MG63 (cell line): ENCODE measurements at regions not wholly inside any gene's neighbourhood (a gene's known extent, or its start where the extent isn't known, plus 50 kb on each side); places are given as distances from the start of the nearest gene placed in this dataset.
"Not testable (repeated sequence)": the region's sequence is repeated elsewhere in the genome, so short reads cannot be mapped to it uniquely, and the experiment has no call there.

Experiments used
- DNase-seq: peaks from one replicate; pipeline ENCODE4 v3.0.0-alpha.2; 2020
- H3K27me3 ChIP-seq: fragments of 250-450 bp; sonication (Bioruptor Pico); 2 replicates; pipeline ENCODE4 v1.5.1; 2020; ENCODE audit warnings: mild to moderate bottlenecking, moderate library complexity
- H3K36me3 ChIP-seq: fragments of 250-450 bp; sonication (Bioruptor Pico); 2 replicates; pipeline ENCODE4 v1.5.1; 2020; ENCODE audit warnings: mild to moderate bottlenecking, moderate library complexity
- H3K4me3 ChIP-seq: fragments of 250-450 bp; sonication (Bioruptor Pico); 2 replicates; pipeline ENCODE4 v1.5.1; 2020; ENCODE audit warnings: mild to moderate bottlenecking, moderate library complexity
- H3K9me3 ChIP-seq: fragments of 250-450 bp; sonication (Bioruptor Pico); 2 replicates; pipeline ENCODE4 v1.5.1; 2020; ENCODE audit warnings: mild to moderate bottlenecking, moderate library complexity

DNA sequence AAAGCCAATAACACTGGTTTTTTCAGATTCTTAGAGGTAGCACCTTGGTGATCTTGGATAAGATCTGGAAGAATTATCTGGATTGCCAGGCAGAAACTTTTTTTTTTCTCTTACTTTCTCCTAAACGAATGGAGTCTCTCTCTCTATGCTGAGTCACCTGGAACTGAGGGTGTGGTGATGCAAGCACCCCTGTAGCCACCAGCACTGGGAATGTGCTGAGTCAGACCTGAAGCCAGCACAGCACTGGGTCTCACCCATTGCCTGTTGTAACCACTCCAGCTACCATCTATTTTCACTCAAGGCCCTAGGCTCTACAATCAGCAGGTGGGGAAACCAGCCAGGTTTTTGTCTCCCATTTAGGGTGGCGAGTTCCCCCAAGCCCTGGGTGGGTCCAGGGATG, 923.8 kb downstream of the RAPGEF2 start:
- Histone ChIP-seq H3K36me3 (no peaks in the 10 kb centered on the region), H3K9me3 (no peaks in the 10 kb centered on the region), H3K4me3 (no peak overlapping the region), H3K27me3 (no peaks in the 10 kb centered on the region)
- peak; percentile 99 for DNase-seq

DNA sequence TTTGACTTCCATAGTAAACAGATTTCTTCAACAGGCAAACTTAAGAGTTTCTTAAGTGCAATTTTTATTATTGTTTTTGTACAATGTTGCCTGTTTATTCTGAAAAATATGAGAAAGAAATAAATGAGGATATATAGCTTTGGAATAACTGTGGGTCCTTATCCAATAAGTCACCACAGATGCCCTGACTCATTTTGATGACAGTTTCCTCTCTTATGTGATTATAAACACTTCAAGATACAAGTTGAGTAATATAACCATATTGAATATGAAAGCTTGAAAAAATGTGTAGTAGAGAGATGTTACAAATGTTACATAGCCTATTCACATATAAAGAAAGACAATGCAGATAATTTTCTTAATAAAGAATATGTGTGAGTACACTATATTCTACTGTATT, 931.6 kb downstream of the RAPGEF2 start:
- H3K27me3 ChIP-seq, result no peaks in the 10 kb centered on the region
- no peak overlapping the region for H3K4me3 ChIP-seq
- peaks cover 3% of the 10 kb centered on the region; the same call in 1 of the 2 replicates for H3K9me3 ChIP-seq
- DNase-seq, result no peak
- H3K36me3 ChIP-seq, result no peaks in the 10 kb centered on the region

DNA sequence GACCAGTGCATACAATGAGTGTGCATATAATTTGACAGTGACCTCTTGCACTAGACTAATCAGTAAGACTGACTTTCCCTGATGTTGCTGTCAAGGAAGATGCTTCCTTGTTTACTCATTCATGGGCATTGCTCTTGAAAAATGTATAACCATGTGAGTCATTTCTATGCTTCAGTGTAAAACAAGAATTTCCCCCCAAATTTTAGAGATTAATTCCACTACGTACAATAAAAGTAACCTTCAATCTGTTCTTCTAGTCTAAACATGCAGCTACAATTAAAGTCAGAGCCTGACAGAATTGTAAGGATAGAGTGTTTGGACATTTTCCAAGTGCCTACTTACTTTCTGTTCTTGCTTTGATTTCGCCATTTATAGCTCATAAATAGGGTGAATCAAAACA, 935.7 kb downstream of the RAPGEF2 start:
- DNase-seq, result no peak
- H3K27me3 ChIP-seq, result no peaks in the 10 kb centered on the region
- peaks cover 3% of the 10 kb centered on the region; the same call in 1 of the 2 replicates for H3K9me3 ChIP-seq
- no peak overlapping the region for H3K4me3 ChIP-seq
- H3K36me3 ChIP-seq, result no peaks in the 10 kb centered on the region

DNA sequence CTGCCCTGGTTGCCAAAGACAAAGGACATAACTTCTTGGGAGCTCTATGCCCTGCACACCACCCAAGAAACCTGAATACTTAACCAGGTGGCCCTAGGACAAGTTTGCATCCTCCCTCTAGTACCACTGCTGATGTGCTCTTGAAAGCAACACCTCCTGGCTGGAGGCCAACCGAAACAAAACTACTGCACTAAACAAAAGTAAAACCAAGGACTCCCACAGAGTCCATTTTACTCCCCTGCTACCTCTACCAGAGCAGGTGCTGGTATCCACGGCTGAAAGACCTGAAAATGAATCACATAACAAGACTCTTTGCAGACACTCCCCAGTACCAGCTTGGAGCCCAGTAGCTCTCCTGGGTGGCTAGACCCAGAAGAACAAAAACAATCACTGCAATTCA, 941.8 kb downstream of the RAPGEF2 start:
- H3K9me3 ChIP-seq, result no peaks in the 10 kb centered on the region
- H3K27me3 ChIP-seq, result peaks cover 2% of the 10 kb centered on the region; the same call in 1 of the 2 replicates
- DNase-seq, result no peak
- H3K4me3 ChIP-seq, result no peak overlapping the region
- no peaks in the 10 kb centered on the region for H3K36me3 ChIP-seq

DNA sequence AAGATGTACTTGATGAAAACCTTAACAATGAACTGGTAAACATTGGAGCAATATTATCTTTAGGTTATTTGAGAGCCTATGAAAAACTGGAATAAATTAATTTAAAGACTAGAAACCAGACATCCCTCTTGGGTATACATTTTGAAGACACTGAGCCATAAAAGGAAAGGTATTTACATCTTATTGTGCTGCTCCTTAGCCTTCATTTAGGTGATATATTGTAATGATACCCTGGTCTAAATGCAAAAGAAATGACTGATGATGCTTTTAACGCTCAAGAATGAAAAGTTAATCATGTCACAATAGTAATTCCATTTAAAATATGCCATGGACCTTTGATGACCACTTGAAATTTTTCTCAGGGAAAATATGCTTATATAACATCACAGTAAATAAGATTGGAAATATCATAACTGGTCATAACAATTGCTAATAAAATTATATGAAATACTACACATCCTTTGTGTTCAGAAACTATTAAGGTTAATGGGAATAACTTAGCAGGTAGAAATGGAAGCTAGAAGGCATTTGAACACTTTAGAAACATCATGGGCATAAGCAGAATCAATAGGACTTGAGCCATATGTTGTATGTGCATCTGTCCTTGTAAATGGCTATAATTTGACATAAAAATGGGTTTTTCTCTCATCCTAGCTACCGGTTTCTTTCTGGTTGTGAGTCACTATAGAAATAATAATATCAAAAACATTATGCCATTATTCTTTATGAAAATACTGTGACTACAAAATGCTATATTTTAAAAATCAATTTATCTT, 979.7 kb downstream of the RAPGEF2 start:
- Histone ChIP-seq H3K9me3 (no peaks in the 10 kb centered on the region; the same call in 1 of the 2 replicates), H3K27me3 (no peaks in the 10 kb centered on the region; the same call in 1 of the 2 replicates), H3K36me3 (no peaks in the 10 kb centered on the region), H3K4me3 (no peak overlapping the region)
- DNase-seq, result no peak

DNA sequence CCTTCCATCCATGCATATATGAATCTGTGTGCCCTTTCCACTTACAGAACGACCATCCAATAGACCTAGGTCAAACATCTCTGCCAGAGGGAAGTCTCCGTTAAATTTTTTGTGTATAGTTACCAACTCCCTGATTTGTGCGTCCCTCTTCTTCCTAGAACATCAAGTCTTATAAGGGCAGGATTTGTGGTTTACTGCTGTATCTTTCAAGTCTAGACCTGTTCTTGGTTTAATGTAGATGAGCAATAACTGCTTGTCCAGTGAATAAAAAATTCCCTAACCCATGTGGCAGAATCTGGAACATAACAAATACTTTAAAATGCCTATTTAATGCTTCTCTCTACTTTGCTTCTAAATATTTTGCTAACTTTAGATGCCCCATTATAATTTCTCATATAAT, 988.8 kb downstream of the RAPGEF2 start:
- Histone ChIP-seq H3K9me3 (peaks cover 5% of the 10 kb centered on the region), H3K36me3 (no peaks in the 10 kb centered on the region), H3K4me3 (no peak overlapping the region), H3K27me3 (no peaks in the 10 kb centered on the region)
- no peak for DNase-seq

DNA sequence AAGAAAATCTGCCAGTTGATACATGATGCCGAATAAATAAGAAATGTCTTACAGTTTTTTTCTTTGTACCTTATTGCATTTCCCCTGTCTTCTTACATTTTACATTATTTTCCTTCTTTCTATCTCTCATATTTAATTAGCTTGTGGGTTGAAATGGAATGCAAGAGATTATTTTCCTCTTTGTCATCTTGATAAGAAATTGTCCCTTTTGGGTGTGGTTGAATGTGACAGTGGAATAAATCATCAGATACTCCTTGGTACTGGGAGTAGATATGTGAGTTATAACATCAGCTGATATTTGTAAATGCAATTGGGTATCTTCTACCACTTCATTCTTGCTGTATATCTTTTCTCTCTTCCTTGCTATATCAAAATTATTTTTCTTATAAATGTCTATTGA, 997.4 kb downstream of the RAPGEF2 start:
- no peak for DNase-seq

DNA sequence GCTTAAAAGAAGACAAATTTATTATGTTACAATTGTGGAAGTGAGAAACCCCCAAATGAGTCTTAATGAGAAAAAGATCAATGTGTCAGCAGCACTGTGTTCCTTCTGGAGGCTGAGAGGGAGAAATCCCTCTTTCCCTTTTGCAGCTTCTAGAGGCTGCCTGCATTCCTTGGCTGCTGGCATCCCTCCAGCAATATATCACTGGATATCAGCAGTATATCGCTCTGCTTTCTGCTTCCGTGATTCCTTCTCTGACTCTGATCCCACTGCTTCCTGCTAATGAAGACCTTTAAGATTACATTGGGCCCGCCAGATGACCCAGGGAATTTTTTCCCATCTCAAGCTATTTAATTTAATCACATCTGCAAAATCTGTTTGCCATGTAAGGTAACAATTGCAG, 1008.0 kb downstream of the RAPGEF2 start:
- DNase-seq, result no peak
- H3K36me3 ChIP-seq, result no peaks in the 10 kb centered on the region
- no peak overlapping the region for H3K4me3 ChIP-seq
- peaks cover 3% of the 10 kb centered on the region; the same call in 1 of the 2 replicates for H3K9me3 ChIP-seq
- no peaks in the 10 kb centered on the region for H3K27me3 ChIP-seq

More for the DNA sequence above, 997.4 kb downstream of the RAPGEF2 start:
- H3K4me3 ChIP-seq, result no peak overlapping the region
- no peaks in the 10 kb centered on the region for H3K9me3 ChIP-seq
- H3K27me3 ChIP-seq, result no peaks in the 10 kb centered on the region
- no peaks in the 10 kb centered on the region for H3K36me3 ChIP-seq

DNA sequence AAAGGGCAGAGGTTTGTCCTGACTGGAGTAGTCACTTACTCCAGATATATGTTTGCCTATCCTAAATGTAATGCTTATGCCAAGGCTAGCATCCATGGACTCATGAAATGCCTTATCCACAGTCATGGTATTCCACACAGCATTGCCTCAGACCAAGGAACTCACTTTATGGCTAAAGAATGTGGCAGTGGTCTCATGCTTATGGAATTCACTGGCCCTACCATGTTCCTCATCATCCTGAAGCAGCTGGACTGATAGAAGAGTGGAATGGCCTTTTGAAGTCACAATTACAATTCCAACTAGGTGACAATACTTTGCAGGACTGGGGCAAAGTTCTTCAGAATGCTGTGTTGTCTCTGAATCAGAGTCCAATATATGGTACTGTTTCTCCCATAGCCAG, 1014.8 kb downstream of the RAPGEF2 start:
- no peaks in the 10 kb centered on the region for H3K27me3 ChIP-seq
- no peak for DNase-seq
- H3K4me3 ChIP-seq, result no peak overlapping the region
- no peaks in the 10 kb centered on the region for H3K36me3 ChIP-seq
- peaks cover 6% of the 10 kb centered on the region for H3K9me3 ChIP-seq

DNA sequence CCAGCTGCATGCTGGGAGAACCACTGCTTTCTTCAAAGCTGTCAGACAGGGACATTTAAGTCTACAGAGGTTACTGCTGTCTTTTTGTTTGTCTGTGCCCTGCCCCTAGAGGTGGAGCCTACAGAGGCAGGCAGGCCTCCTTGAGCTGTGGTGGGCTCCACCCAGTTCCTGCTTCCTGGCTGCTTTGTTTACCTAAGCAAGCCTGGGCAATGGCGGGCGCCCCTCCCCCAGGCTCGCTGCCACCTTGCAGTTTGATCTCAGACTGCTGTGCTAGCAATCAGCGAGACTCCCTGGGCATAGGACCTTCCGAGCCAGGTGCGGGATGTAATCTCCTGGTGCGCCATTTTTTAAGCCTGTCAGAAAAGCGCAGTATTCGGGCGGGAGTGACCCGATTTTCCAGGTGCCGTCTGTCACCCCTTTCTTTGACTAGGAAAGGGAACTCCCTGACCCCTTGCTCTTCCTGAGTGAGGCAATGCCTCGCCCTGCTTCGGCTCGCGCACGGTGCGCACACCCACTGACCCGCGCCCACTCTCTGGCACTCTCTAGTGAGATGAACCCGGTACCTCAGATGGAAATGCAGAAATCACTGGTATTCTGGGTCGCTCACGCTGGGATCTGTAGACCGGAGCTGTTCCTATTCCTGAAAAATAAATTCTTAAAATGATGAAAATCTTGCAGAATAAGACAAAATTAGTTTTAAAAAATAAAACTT, 1022.9 kb downstream of the RAPGEF2 start:
- H3K9me3 ChIP-seq, DNase-seq, H3K36me3 ChIP-seq, H3K27me3 ChIP-seq, H3K4me3 ChIP-seq: not testable (repeated sequence)

DNA sequence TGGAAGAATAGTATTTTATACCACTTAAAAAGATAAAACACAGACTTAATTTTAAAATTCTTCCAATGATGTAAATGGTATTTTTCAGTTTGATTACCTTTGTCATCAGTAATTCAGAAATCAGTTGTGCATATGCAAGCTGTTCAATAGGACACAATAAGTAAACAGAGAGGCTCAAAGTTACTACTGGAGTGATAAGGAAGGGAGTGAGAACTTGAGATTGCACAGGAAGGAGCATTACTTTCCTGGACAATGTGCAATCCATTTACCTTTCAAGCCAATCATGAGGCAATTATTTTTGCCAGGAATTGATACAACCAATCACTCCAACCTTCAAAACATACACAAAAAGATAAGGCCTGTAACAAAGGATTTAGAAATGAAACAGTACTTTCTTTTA, 1024.3 kb downstream of the RAPGEF2 start:
- no peaks in the 10 kb centered on the region for H3K36me3 ChIP-seq
- no peaks in the 10 kb centered on the region for H3K9me3 ChIP-seq
- DNase-seq, result no peak
- no peaks in the 10 kb centered on the region for H3K27me3 ChIP-seq
- no peak overlapping the region for H3K4me3 ChIP-seq

DNA sequence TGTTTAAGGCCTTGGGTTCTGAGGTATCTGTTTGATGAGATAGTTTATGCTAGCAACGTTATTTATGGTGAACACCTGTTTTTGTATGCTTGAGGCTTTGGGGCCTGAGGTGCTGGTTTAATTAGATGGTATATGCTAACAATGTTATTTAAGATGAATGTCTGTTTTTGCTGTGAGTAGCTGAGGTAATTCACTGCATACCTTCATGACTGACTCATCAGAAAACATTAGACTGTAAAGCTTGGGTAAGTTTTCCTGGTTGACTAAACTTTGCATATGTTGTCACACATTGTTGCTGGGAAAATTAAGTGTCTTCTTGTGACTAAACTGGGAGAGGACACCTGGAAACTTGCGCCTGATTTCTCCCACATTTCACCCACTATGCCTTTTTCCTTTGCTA, 1026.6 kb downstream of the RAPGEF2 start:
- DNase-seq, result no peak
- Histone ChIP-seq H3K27me3 (no peaks in the 10 kb centered on the region), H3K9me3 (no peaks in the 10 kb centered on the region), H3K4me3 (no peak overlapping the region), H3K36me3 (no peaks in the 10 kb centered on the region)

DNA sequence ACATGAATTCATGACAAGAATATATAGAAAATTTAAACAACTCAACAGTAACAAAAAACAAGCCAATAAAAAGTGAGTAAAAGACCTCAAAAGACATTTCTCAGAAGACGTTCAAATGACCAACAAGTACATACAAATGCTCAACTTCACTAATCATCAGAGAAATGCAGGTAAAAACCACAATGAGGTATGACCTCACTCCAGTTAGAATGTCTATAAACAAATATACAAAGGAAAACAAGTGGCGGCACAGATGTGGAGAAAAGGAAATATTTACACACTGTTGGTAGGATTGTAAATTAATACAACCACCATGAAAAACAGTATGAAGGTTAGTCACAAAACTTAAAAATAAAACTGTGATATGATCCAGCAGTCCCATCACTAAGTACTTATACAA, 1033.1 kb downstream of the RAPGEF2 start:
- Histone ChIP-seq H3K4me3 (no peak overlapping the region), H3K36me3 (no peaks in the 10 kb centered on the region), H3K9me3 (no peaks in the 10 kb centered on the region), H3K27me3 (no peaks in the 10 kb centered on the region)
- no peak for DNase-seq

DNA sequence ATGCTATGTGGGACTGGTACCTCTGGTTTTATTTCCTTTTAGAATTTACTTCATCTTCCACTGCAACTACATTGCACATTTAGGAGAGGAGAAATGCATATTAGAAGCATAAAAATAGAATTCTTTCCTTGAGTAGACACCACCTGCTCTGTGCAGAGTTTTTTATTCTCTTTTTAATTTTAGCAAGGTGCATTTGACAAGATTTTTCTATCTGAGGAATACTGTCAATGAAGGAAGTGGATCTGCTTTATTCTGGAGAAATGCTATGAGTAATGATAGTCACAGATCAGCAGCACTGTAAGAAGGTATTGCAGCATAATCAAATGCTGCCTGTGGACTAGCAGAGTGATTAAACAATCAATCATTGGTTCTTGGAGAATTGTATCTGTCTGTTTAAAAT, 1038.3 kb downstream of the RAPGEF2 start:
- no peaks in the 10 kb centered on the region for H3K27me3 ChIP-seq
- DNase-seq, result no peak

DNA sequence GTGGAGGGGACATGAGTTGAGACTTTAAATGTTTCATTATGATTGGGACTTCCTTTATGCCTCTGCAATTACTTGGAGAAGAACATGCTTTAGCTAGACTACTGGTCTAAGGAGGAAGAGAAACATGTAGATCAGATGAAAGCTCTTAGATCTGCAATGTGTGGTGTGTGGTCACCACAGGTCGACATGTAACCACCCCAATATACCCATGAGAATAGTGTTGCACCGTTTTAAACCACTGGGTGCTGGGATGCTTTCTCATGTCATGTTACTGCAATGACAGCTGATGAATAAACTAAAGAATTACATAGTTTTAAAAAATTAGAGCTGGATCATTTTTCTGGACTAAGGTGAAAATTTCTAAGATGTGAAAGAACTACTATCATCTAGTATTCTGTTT, 1039.7 kb downstream of the RAPGEF2 start:
- Histone ChIP-seq H3K4me3 (no peak overlapping the region), H3K27me3 (no peaks in the 10 kb centered on the region), H3K9me3 (no peaks in the 10 kb centered on the region), H3K36me3 (no peaks in the 10 kb centered on the region)
- no peak for DNase-seq

More for the DNA sequence above, 1038.3 kb downstream of the RAPGEF2 start:
- H3K9me3 ChIP-seq, result no peaks in the 10 kb centered on the region
- H3K4me3 ChIP-seq, result no peak overlapping the region
- H3K36me3 ChIP-seq, result no peaks in the 10 kb centered on the region

DNA sequence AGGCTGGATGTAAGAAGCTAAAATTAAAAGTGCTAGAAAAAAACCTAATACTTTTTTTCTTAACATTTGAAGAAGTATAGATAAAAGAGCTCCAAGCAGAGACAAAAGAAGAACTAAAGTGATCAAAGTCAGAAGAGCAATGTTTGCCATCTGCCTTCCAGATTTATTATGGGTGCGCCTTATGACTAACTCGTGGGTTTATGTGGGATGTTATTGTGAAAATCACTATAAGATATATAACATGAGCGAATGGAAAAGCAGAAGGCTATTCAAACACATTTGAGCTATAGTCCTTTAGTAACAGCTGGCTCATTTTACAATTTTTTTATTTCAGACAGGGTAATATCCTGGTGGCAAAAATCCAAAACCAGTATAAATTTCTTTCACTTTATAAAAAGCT, 1040.7 kb downstream of the RAPGEF2 start:
- H3K4me3 ChIP-seq, result no peak overlapping the region
- H3K9me3 ChIP-seq, result no peaks in the 10 kb centered on the region
- no peaks in the 10 kb centered on the region for H3K27me3 ChIP-seq
- DNase-seq, result no peak
- no peaks in the 10 kb centered on the region for H3K36me3 ChIP-seq

DNA sequence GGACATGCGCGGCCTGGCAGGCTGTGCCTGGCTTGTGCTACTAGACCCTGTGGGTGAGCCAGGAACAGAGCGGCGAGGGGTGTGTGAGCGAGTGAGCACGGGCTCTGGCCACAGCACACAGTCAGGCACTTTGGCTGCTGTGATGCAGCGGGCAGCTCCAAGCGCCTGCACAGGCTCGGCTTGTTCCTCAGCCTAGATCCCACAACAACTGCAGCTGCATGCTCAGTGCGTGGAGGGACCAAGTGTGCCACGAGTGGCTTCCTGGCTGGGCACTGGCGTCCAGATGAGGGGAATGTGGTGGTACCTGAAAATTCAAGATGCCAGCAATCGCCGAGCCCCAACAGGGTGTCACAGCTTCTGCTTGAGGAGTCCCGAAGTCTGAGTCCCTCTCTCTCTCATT, 1056.6 kb downstream of the RAPGEF2 start:
- Histone ChIP-seq H3K27me3 (no peaks in the 10 kb centered on the region), H3K4me3 (no peak overlapping the region), H3K9me3 (0 out of 2 replicates have a peak, but pooled peaks cover 4% of the 10 kb centered on the region), H3K36me3 (no peaks in the 10 kb centered on the region)
- no peak for DNase-seq

DNA sequence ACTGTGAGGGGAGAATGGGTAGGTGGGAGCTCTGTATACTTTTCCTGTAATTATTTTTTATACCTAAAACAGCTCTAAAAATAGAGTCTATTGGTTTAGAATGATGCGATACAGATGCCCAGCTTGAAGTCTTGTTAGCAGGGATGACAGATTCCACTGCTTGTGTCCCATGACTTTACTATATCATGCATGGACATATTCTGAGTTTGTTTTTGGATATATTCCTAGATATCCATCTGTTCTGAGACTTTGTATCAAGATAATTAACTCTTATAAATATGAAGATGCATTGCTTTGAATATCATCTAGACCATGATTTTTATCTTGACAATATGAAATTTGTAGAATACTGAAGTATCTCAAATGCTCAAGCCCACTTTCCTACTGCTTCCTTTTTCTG, 1058.1 kb downstream of the RAPGEF2 start:
- no peaks in the 10 kb centered on the region for H3K36me3 ChIP-seq
- no peak overlapping the region for H3K4me3 ChIP-seq
- H3K9me3 ChIP-seq, result no peaks in the 10 kb centered on the region
- no peak for DNase-seq
- H3K27me3 ChIP-seq, result no peaks in the 10 kb centered on the region
